Transverse colon (tissue), 4 donors: ENCODE measurements at regions not wholly inside any gene's neighbourhood (a gene's known extent, or its start where the extent isn't known, plus 50 kb on each side); places are given as distances from the start of the nearest gene placed in this dataset.

Experiments used
- DNase-seq: peaks from one replicate; pipeline ENCODE4 v3.0.0-alpha.2; 2019
- H3K27ac ChIP-seq, 4 donors: fragments of 200-600 bp; sonication (generic); 2 replicates each; pipeline ENCODE4 v1.5.1; 2016 to 2018; ENCODE audit warnings: inconsistent platforms in 4 of 4
- H3K27me3 ChIP-seq: fragments of 200-600 bp; sonication (generic); 2 replicates; pipeline ENCODE4 v1.5.1; 2017; ENCODE audit warnings: inconsistent platforms
- H3K36me3 ChIP-seq, 4 donors: fragments of 200-600 bp; sonication (generic); 2 replicates each; pipeline ENCODE4 v1.5.1; 2017 to 2019; ENCODE audit warnings: inconsistent platforms in 4 of 4
- H3K4me1 ChIP-seq, 4 donors: fragments of 200-600 bp; sonication (generic); 2 replicates each; pipeline ENCODE4 v1.5.1; 2017 to 2020; ENCODE audit warnings: inconsistent platforms in 4 of 4
- H3K4me3 ChIP-seq, 4 donors: fragments of 200-600 bp; sonication (generic); 1 replicate in 1 of 4; 2 replicates in 3 of 4; pipeline versions ENCODE4 v1.5.1 to v1.6.1; 2017 to 2019; ENCODE audit warnings: inconsistent platforms in 4 of 4
- H3K9me3 ChIP-seq, 2 donors: fragments of 200-600 bp; sonication (generic); 2 replicates each; pipeline ENCODE4 v1.5.1; 2017 to 2019; ENCODE audit warnings: inconsistent platforms in 2 of 2
- CTCF ChIP-seq, 5 experiments: fragments of 200-600 bp in 3 of 5; fragments of 450-650 bp in 2 of 5; sonication (generic) in 3 of 5; IDR thresholded peaks; 1 replicate in 2 of 5; 2 replicates in 3 of 5; pipeline ENCODE4 v1.5.1; 2016 to 2017; ENCODE audit warnings: antibody characterized with exemption in 5 of 5, inconsistent platforms in 3 of 5, mild to moderate bottlenecking in 2 of 5, moderate library complexity in 1 of 5
- EP300 ChIP-seq: sonication (generic); formaldehyde crosslinking; IDR thresholded peaks from one replicate; pipeline ENCODE4 v1.6.1; 2017; ENCODE audit warnings: antibody characterized with exemption, low read depth
- POLR2A ChIP-seq: fragments of 450-650 bp; IDR thresholded peaks from one replicate; pipeline ENCODE4 v1.6.1; 2016; ENCODE audit warnings: antibody characterized with exemption, mild to moderate bottlenecking, moderate library complexity
- POLR2AphosphoS5 ChIP-seq, 3 donors: sonication (generic); formaldehyde crosslinking; IDR thresholded peaks; one replicate each; pipeline ENCODE4 v1.6.1; 2016; ENCODE audit warnings: antibody characterized with exemption in 3 of 3
- WGBS, 2 donors: methylation state at CpG; one replicate each; pipeline ENCODE4 v1.1.5; 2018; ENCODE audit warnings: low coverage in 1 of 2; 5-methylcytosine and 5-hydroxymethylcytosine counted together
- in situ Hi-C, 4 donors: fragments of 200-750 bp; cut with MboI; loops; one replicate each; pipeline versions ENCODE4 v1.15.0 to v1.15.1; 2017; ENCODE audit warnings: low sequenced_read_pairs in 3 of 4, low pct_ligation_motif_present in 1 of 4, low pct_unique_long_range_greater_than_20kb in 1 of 4
- intact Hi-C: fragments of 100-400 bp; cut with DNase I; formaldehyde crosslinking; loops from one replicate; pipeline ENCODE4 v1.15.1; 2023; ENCODE audit warnings: low total_unique reads

GRCh38 chr3:124213641-124214040, 221.7 kb upstream of the ROPN1 start:
- Histone ChIP-seq H3K27ac (no peak overlapping the region), H3K4me3 (no peak overlapping the region), H3K9me3 (no peaks in the 10 kb centered on the region), H3K36me3 (no peaks in the 10 kb centered on the region), H3K4me1 (no peaks in the 10 kb centered on the region), H3K27me3 (no peaks in the 10 kb centered on the region)
- in situ Hi-C loops, result no loop called here
- no peak for TF ChIP-seq EP300
- TF ChIP-seq POLR2A, result no peak
- intact Hi-C loops, result no loop called here
- no peak for DNase-seq

GRCh38 chr3:124217542-124217941, 225.6 kb upstream of the ROPN1 start:
- 10% methylated on average over 3 of the region's 3 CpGs; no CpG with 5 or more reads in 1 of the 2 donors for WGBS, 2 donors
- Histone ChIP-seq H3K27ac (no peak overlapping the region), H3K4me1 (no peaks in the 10 kb centered on the region), H3K4me3 (no peak overlapping the region), H3K9me3 (no peaks in the 10 kb centered on the region), H3K27me3 (no peaks in the 10 kb centered on the region), H3K36me3 (no peaks in the 10 kb centered on the region)
- TF ChIP-seq POLR2AphosphoS5 (IDR thresholded peaks at IDR 0.05), result no peak
- in situ Hi-C loops (no loop called here), intact Hi-C loops (no loop called here)
- DNase-seq, result peak; percentile 26

- in situ Hi-C loops (no loop called here), intact Hi-C loops (no loop called here)
- no peaks in the 10 kb centered on the region for H3K36me3 ChIP-seq
- no peaks in the 10 kb centered on the region for H3K9me3 ChIP-seq
- TF ChIP-seq EP300 (no peak), POLR2AphosphoS5 (IDR thresholded peaks at IDR 0.05) (no peak), CTCF (IDR thresholded peaks at IDR 0.05) (no peak), POLR2A (no peak)
- no peaks in the 10 kb centered on the region for H3K27me3 ChIP-seq
- no peak for DNase-seq
- 20 to 66% methylated on average over 1 to 2 of the region's 2 CpGs for WGBS, 2 donors
- no peak overlapping the region for H3K4me3 ChIP-seq
- no peak overlapping the region for H3K27ac ChIP-seq
- no peaks in the 10 kb centered on the region for H3K4me1 ChIP-seq
Observed at GRCh38 chr3:124221422-124221821, 229.5 kb upstream of the ROPN1 start.

- Histone ChIP-seq H3K4me3 (no peak overlapping the region), H3K4me1 (no peaks in the 10 kb centered on the region), H3K9me3 (no peaks in the 10 kb centered on the region), H3K36me3 (no peaks in the 10 kb centered on the region), H3K27me3 (no peaks in the 10 kb centered on the region), H3K27ac (no peak overlapping the region)
- WGBS, 2 donors, result 67 to 75% methylated on average over 1 to 3 of the region's 3 CpGs
- DNase-seq, result no peak
- no peak for TF ChIP-seq CTCF (IDR thresholded peaks at IDR 0.05)
- TF ChIP-seq EP300, result no peak
- no peak for TF ChIP-seq POLR2AphosphoS5 (IDR thresholded peaks at IDR 0.05)
- no peak for TF ChIP-seq POLR2A
- intact Hi-C loops, result no loop called here
- in situ Hi-C loops, result no loop called here
Observed at GRCh38 chr3:124223853-124224252, 231.9 kb upstream of the ROPN1 start.

- TF ChIP-seq POLR2A, result no peak
Observed at GRCh38 chr3:124227150-124227630, 235.3 kb upstream of the ROPN1 start.

GRCh38 chr3:124229420-124229819, 237.5 kb upstream of the ROPN1 start:
- 65 to 86% methylated on average over 2 to 5 of the region's 5 CpGs for WGBS, 2 donors
- Histone ChIP-seq H3K27ac (no peak overlapping the region), H3K4me3 (no peak overlapping the region), H3K9me3 (no peaks in the 10 kb centered on the region), H3K36me3 (no peaks in the 10 kb centered on the region), H3K27me3 (no peaks in the 10 kb centered on the region), H3K4me1 (no peaks in the 10 kb centered on the region)
- TF ChIP-seq EP300, result no peak
- TF ChIP-seq POLR2A, result no peak
- TF ChIP-seq POLR2AphosphoS5 (IDR thresholded peaks at IDR 0.05), result no peak
- TF ChIP-seq CTCF (IDR thresholded peaks at IDR 0.05), result no peak
- intact Hi-C loops (no loop called here), in situ Hi-C loops (no loop called here)
- DNase-seq, result no peak

More at GRCh38 chr3:124227150-124227630, 235.3 kb upstream of the ROPN1 start:
- 40 to 83% methylated on average over 1 of the region's 1 CpG for WGBS, 2 donors
- no peak overlapping the region for H3K27ac ChIP-seq
- H3K4me3 ChIP-seq, result no peak overlapping the region
- in situ Hi-C loops, result no loop called here
- no peaks in the 10 kb centered on the region for H3K27me3 ChIP-seq
- H3K4me1 ChIP-seq, result no peaks in the 10 kb centered on the region
- H3K9me3 ChIP-seq, result no peaks in the 10 kb centered on the region
- no peaks in the 10 kb centered on the region for H3K36me3 ChIP-seq
- DNase-seq, result no peak
- intact Hi-C loops, result no loop called here
